SU-DHL-6 (cell line): ENCODE measurements at regions not wholly inside any gene's neighbourhood (a gene's known extent, or its start where the extent isn't known, plus 50 kb on each side); places are given as distances from the start of the nearest gene placed in this dataset.

Experiments used
- EZH2phosphoT487 ChIP-seq: fragments of 200-600 bp; sonication (generic), shearing (Covaris generic); conservative IDR thresholded peaks from 2 replicates; pipeline ENCODE4 v1.6.1; 2018; ENCODE audit warnings: mild to moderate bottlenecking, antibody characterized with exemption, low read length, moderate library complexity, mixed read lengths
- TF ChIP-seq, protein P1 (sequence below): fragments of 200-600 bp; sonication (generic); IDR thresholded peaks from one replicate; pipeline ENCODE4 v1.5.1; 2017; ENCODE audit warnings: antibody characterized with exemption, mild to moderate bottlenecking, low read length, moderate library complexity; ENCODE audit not compliant: insufficient read depth, poor library complexity, severe bottlenecking

DNA sequence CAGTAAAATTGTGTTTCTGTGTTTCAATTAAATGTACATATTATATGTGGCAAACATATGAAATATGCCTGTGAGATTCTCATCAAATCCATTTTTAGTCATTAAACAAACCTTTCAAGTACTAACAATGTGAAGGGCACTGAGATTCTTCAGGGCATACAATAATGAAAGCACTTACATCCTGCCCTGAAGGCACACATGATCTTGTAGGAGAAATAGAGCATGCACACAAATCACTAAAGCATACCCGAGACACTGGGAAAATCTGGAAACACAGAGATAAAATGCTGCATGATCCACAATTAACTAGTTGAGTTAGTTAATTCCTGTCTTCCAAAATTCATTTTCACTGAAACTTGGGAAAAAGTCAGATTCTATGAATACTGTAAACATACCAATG lies 810.5 kb upstream of the NECTIN3 start:
- TF ChIP-seq, protein P1, sequence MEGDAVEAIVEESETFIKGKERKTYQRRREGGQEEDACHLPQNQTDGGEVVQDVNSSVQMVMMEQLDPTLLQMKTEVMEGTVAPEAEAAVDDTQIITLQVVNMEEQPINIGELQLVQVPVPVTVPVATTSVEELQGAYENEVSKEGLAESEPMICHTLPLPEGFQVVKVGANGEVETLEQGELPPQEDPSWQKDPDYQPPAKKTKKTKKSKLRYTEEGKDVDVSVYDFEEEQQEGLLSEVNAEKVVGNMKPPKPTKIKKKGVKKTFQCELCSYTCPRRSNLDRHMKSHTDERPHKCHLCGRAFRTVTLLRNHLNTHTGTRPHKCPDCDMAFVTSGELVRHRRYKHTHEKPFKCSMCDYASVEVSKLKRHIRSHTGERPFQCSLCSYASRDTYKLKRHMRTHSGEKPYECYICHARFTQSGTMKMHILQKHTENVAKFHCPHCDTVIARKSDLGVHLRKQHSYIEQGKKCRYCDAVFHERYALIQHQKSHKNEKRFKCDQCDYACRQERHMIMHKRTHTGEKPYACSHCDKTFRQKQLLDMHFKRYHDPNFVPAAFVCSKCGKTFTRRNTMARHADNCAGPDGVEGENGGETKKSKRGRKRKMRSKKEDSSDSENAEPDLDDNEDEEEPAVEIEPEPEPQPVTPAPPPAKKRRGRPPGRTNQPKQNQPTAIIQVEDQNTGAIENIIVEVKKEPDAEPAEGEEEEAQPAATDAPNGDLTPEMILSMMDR = no peak
- TF ChIP-seq EZH2phosphoT487 = no peak
